GM19468 (cell line): ENCODE measurements at regions not wholly inside any gene's neighbourhood (a gene's known extent, or its start where the extent isn't known, plus 50 kb on each side); places are given as distances from the start of the nearest gene placed in this dataset.

ENCODE experiments used
- ATAC-seq: cut with Tn5 transposase; IDR thresholded peaks from one replicate; pipeline ENCODE4 v1.9.1; 2021; ENCODE audit warnings: mild to moderate bottlenecking, moderate library complexity, moderate number of reproducible peaks; ENCODE audit not compliant: unreplicated experiment; ENCODE audit errors: extremely low read depth

- ATAC-seq: no peak
Measured at GRCh38 chr7:17015598-17016031, 133.8 kb upstream of the AGR3 start.

GRCh38 chr7:17016402-17017010 is 134.7 kb upstream of the AGR3 start:
- ATAC-seq: no peak

DNA sequence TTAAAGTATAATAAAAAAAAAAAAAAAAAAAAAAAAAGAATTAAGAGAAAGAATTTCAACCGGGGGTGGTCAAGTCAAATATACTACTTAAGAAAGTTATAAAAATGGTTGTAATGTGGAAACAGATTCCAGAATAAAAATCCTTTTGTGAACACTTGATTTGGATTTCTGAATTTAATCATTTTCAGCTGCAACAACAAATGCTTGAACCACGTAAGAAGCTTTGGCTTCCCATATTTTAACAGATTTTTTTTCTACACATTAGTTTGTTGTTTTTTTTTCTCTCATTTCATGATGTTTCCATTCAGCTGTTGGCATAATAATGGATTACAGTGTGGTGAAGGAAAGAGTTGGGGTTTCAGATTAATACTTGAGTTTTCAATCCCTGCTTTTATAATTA is 137.3 kb upstream of the AGR3 start:
- no peak for ATAC-seq

DNA sequence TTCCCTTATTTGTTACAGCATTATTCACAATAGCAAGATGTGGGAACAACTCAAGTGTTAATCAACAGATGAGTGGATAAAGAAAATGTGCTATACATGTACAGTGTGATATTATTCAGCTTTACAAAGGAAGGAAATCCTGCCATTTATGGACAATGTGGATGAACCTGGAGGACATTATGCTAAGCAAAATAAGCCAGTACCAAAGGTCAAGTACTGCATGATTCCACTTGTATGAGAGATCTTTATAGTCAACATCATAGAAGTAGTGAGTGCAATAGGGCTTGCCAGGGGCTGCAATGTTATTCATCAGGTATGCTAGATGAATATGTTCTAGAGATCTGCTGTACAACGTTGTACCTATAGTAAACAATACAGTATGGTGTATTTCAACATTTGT is 138.5 kb upstream of the AGR3 start:
- no peak for ATAC-seq

DNA sequence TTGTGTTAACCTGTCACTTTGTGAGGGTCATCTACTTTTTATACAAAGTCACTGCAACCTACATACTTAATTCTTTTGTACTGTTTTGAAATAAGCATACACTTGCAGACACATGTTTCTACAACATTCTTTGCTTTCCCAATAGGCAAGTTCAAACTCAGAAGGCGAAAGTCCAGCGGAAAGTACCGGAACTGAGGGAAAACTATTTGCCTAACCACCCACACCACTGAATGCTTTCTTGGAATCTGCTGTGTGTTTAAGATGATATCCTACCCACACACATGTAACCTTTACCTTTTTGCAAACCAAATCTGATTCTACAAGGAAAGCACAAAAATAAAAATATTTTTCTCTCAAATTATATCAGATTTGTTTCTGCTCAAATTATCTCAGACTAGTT is 139.4 kb upstream of the AGR3 start:
- no peak for ATAC-seq

- no peak for ATAC-seq
Measured at GRCh38 chr7:17022920-17023319, 141.1 kb upstream of the AGR3 start.

GRCh38 chr7:17026269-17026668 is 144.5 kb upstream of the AGR3 start:
- ATAC-seq: no peak

DNA sequence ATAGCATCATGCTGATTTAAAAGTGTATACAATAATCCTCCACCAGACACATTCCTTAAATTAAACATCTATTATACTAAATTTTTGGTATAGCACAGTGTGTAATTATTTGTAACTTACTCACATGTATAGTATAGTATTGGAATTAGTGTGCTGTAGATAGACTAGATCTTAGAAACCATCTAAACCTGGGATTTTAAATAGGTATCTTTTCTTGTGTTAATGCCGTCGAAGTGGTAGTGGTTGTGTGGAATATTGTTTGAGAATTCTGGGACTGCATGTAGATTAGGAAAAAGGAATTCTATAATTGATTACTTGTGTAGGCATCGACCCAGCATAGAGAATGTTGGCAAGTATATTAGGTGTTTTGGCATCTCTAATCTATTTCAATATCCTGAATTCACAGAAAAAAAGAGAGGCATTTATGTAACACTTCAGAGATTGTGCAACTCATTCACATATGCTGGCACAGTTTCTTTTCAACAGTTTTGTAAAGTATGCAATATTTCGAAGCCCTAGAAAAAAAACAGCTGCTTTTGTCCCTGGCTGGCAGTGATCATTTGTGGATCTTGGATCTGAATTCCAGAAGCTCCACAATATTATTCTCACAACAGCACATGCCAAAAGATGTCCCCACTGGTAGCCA is 145.5 kb upstream of the AGR3 start:
- no peak for ATAC-seq

GRCh38 chr7:17027789-17028152 is 146.0 kb upstream of the AGR3 start:
- ATAC-seq: no peak

DNA sequence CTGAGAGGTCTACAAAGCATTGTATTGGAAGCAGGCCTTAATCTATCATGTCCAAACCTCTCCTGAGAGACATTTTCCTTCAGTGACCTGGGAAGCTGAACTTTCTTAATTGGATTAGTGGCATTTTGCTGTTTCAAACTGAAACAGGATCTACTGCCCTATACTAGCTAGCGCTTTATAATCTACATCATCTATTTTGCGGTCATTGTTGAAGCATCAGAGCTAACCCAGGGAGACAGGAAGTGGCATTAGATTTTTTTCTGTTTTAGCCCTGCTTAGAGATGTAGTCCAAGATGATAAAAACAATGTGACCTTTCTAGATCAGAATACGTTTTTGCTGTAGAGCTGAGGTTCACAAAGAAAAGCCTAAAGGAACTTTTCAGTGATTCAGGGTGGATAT is 147.4 kb upstream of the AGR3 start:
- ATAC-seq: no peak

- no peak for ATAC-seq
Measured at GRCh38 chr7:17030559-17030958, 148.8 kb upstream of the AGR3 start.

GRCh38 chr7:17031906-17032551 is 150.2 kb upstream of the AGR3 start:
- no peak for ATAC-seq

- ATAC-seq: no peak
Measured at GRCh38 chr7:17033245-17033644, 151.5 kb upstream of the AGR3 start.

DNA sequence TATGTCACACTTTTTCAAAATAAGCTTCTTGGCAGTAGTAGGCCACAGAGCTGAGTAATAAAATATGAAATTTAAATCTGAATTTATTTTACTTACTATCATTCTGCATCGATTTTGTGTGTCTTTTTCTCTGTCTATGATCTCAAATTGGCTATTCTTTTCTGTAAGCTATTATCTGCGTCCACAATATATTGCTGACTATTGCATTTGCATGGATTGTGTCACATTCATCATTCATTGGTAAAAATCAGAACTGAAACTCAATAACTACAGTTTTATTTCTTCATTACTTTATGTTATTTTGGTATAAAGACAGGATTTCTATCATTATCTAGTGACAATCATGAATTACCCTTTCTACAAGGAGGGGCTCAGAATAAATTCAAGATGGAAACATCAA is 154.8 kb upstream of the AGR3 start:
- ATAC-seq: no peak

GRCh38 chr7:17037356-17037755 is 155.6 kb upstream of the AGR3 start:
- no peak for ATAC-seq

GRCh38 chr7:17038160-17038782 is 156.5 kb upstream of the AGR3 start:
- no peak for ATAC-seq

- no peak for ATAC-seq
Measured at GRCh38 chr7:17038783-17039170, 157.0 kb upstream of the AGR3 start.

DNA sequence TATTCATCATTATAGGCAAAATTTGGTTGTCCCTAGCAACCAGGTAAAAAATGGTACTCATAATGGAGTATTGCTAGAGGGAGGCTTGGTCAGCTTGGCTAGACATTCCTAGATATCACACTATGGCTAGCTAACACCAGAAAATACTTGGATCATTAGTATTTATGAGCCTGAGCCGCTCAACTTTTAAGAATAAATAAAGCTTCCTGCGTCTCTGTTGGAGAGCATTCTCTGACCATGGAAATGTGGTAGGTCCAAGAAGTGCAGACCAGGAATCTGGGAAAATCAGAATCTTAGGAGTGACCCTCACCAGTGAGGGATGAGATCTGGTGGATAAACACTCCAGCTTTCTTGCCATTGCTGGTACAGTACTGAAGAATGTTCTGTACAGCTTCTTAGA is 157.6 kb upstream of the AGR3 start:
- no peak for ATAC-seq

DNA sequence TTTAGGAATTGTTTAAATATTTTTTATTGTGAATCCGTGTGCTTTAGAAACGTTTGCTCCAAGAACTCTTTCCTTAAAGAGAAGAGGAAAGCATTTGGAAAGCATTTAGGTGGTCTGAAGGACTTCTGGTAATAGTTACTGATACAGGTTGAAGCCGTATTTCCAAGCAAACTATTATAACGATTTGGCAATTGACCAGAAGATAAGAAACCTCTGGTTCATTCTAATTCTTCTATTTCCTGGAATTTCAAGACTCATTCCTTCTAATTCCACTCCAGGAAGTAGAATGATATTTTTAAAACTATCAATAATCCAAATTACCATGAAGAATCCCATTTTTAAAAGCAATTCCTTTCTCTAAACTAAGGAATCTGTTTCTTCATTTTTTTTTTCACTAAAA is 158.9 kb upstream of the AGR3 start:
- ATAC-seq: no peak

DNA sequence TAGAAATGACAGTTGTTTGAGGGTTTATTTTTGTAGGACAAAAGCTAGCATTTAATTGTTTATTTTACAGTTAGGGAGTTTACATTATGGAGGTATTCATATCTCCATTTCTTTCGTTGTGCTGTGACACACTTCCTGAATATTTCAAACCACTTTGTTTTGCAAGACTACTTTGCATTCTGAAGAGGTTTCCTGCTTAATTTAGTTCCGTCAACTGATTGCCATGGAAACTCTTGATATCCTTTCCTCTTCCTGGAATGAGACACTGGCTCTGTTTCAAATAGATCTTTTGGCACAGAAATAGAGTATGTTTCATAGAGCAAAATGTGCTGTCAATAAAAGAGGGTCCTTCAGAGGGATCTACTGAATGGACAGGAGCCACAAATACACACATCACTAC is 159.5 kb upstream of the AGR3 start:
- no peak for ATAC-seq

DNA sequence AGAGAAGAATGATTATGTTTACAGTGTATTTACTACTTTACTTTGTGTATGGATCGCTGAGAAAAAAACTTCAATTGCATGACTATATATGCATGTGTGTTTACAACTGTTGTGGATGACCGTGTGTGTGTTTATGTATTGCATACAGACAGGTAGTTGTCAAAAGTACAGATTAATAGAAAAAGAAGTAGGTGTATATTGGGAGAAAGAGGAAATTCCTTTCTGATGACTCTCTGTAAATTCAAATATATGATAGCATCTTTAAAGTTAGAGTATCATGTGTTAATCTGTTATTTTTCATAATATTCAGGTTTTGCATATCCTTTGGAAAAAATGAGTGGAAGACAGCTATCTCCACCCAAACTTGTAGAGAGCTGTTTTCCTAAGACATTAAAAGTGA is 160.4 kb upstream of the AGR3 start:
- no peak for ATAC-seq
